GM19025 (cell line): ENCODE measurements at regions not wholly inside any gene's neighbourhood (a gene's known extent, or its start where the extent isn't known, plus 50 kb on each side); places are given as distances from the start of the nearest gene placed in this dataset.

Source experiments
- ATAC-seq: cut with Tn5 transposase; IDR thresholded peaks from one replicate; pipeline ENCODE4 v1.9.1; 2021; ENCODE audit warnings: mild to moderate bottlenecking, low read depth, moderate library complexity; ENCODE audit not compliant: unreplicated experiment

GRCh38 chr3:81439108-81439507 is 322.3 kb downstream of the GBE1 start:
- ATAC-seq: no peak

GRCh38 chr3:81437683-81438082 is 323.8 kb downstream of the GBE1 start:
- no peak for ATAC-seq

GRCh38 chr3:81436182-81436581 is 325.3 kb downstream of the GBE1 start:
- no peak for ATAC-seq

GRCh38 chr3:81435050-81435449 is 326.4 kb downstream of the GBE1 start:
- ATAC-seq: no peak

GRCh38 chr3:81434161-81434560 is 327.3 kb downstream of the GBE1 start:
- ATAC-seq: no peak

- ATAC-seq: no peak
These were observed 327.8 kb downstream of the GBE1 start for GRCh38 chr3:81433675-81434074.

GRCh38 chr3:81432456-81432855 is 329.0 kb downstream of the GBE1 start:
- no peak for ATAC-seq

GRCh38 chr3:81426826-81427577 is 334.4 kb downstream of the GBE1 start:
- no peak for ATAC-seq

GRCh38 chr3:81425198-81425868 is 336.1 kb downstream of the GBE1 start:
- ATAC-seq: no peak

GRCh38 chr3:81419228-81419627 is 342.2 kb downstream of the GBE1 start:
- no peak for ATAC-seq

- ATAC-seq: no peak
These were observed 344.6 kb downstream of the GBE1 start for GRCh38 chr3:81416812-81417211.

- ATAC-seq: no peak
These were observed 355.1 kb downstream of the GBE1 start for GRCh38 chr3:81406318-81406717.

GRCh38 chr3:81395739-81396513 is 365.5 kb downstream of the GBE1 start:
- ATAC-seq: no peak

GRCh38 chr3:81394651-81395524 is 366.6 kb downstream of the GBE1 start:
- ATAC-seq: no peak

- no peak for ATAC-seq
These were observed 368.2 kb downstream of the GBE1 start for GRCh38 chr3:81393251-81393650.

GRCh38 chr3:81390796-81391195 is 370.6 kb downstream of the GBE1 start:
- ATAC-seq: no peak

- no peak for ATAC-seq
These were observed 373.3 kb downstream of the GBE1 start for GRCh38 chr3:81388191-81388590.

- ATAC-seq: no peak
These were observed 379.0 kb downstream of the GBE1 start for GRCh38 chr3:81382470-81382869.

- ATAC-seq: no peak
These were observed 381.2 kb downstream of the GBE1 start for GRCh38 chr3:81380234-81380633.

- no peak for ATAC-seq
These were observed 382.7 kb downstream of the GBE1 start for GRCh38 chr3:81378552-81379293.
